ENCODE measurements at regions not wholly inside any gene's neighbourhood (a gene's known extent, or its start where the extent isn't known, plus 50 kb on each side); places are given as distances from the start of the nearest gene placed in this dataset.

DNA sequence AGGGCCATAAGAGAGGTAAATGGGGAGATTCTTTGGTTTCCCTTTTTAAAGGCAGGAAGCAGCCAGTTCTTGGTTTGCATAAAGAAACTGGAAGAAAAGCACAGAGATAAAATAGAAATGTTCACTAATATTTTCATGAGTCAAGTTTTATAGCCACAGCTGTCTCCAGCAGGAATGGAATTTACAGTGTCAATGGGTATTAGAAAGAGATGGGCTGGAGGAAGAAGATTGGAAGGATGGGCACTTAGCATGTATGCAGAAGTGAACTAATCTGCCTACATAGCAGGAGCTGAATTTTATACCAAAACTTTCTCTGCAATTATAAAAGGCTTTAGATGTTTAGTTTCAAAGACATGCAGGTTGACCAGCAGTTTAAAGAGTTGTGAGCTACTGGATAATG, 521.9 kb upstream of the GOLIM4 start:
- Histone ChIP-seq H3K9me3 (ENCODE audit: control insufficient read depth in 1 of 2, insufficient read depth in 1 of 2, low read depth in 1 of 2, low read length in 2 of 2) (no peaks in the 10 kb centered on the region), H3K9me2 (ENCODE audit: insufficient read depth) (no peaks in the 10 kb centered on the region), H3K27me3 (ENCODE audit: insufficient read depth, low read length) (peaks cover 13% of the 10 kb centered on the region; the same call in 1 of the 2 replicates), H3K4me2 (ENCODE audit: low read length) (no peak overlapping the region), H2AFZ (ENCODE audit: low read depth, low read length, poor library complexity, severe bottlenecking) (no peak overlapping the region), H3K36me3 (ENCODE audit: control insufficient read depth in 1 of 2, insufficient read depth in 2 of 2, low read length in 2 of 2) (no peaks in the 10 kb centered on the region), H3K9ac (ENCODE audit: low read length) (no peak overlapping the region), H4K20me1 (ENCODE audit: insufficient read depth) (no peaks in the 10 kb centered on the region), H3K4me1 (ENCODE audit: control insufficient read depth in 1 of 2, insufficient read depth in 2 of 2, low read length in 2 of 2) (no peaks in the 10 kb centered on the region), H3K4me3 (replicated peaks in 1 of 2; ENCODE audit: low read depth in 1 of 2, low read length in 2 of 2) (no peak overlapping the region), H3K79me2 (ENCODE audit: insufficient read depth, low read length) (no peaks in the 10 kb centered on the region), H3K27ac (ENCODE audit: low read depth, low read length) (no peak overlapping the region)
- ChIA-PET CTCF (interaction anchor here (0.9 to 1.3 kb wide), 2 partner anchors 9 to 406 kb away, joined by 3 to 4 read pairs; no protein-coding TSS in a partner anchor), RAD21 (ENCODE audit: low non-redundant PET in 1 of 2, low total read pairs in 2 of 2, uncharacterized antibody in 2 of 2, unreplicated experiment in 2 of 2) (no interaction called here), POLR2A (no interaction called here)
- no peak for ATAC-seq
- TF ChIP-seq, protein P1, sequence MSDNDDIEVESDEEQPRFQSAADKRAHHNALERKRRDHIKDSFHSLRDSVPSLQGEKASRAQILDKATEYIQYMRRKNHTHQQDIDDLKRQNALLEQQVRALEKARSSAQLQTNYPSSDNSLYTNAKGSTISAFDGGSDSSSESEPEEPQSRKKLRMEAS (IDR thresholded peaks at IDR 0.05): no peak
- TF ChIP-seq POLR2A (IDR thresholded peaks at IDR 0.05; ENCODE audit: borderline replicate concordance, extremely low read depth, insufficient read depth, insufficient read length) (no peak), SRF (IDR thresholded peaks at IDR 0.05; ENCODE audit: low read depth) (no peak), YY1 (IDR thresholded peaks at IDR 0.05; ENCODE audit: extremely low read depth, insufficient replicate concordance, low read depth, low read length) (no peak), FOSL1 (IDR thresholded peaks at IDR 0.05; ENCODE audit: low read depth) (no peak), SIN3A (IDR thresholded peaks at IDR 0.05; ENCODE audit: low read depth) (no peak), TCF7L2 (IDR thresholded peaks at IDR 0.05; ENCODE audit: borderline replicate concordance, extremely low read depth, insufficient read depth, insufficient read length) (no peak), EZH2 (IDR thresholded peaks at IDR 0.05) (no peak), CEBPB (IDR thresholded peaks at IDR 0.05; ENCODE audit: low read depth) (no peak), EGR1 (IDR thresholded peaks at IDR 0.05; ENCODE audit: low read depth) (no peak), RAD21 (IDR thresholded peaks at IDR 0.05; ENCODE audit: low read depth) (no peak), ZFX (IDR thresholded peaks at IDR 0.05) (no peak), EZH2phosphoT487 (IDR thresholded peaks at IDR 0.05; ENCODE audit: borderline replicate concordance) (no peak), ZNF274 (IDR thresholded peaks at IDR 0.05; ENCODE audit: low read depth, low read length) (no peak), SP1 (IDR thresholded peaks at IDR 0.05; ENCODE audit: low read depth) (no peak), JUND (IDR thresholded peaks at IDR 0.05) (no peak)
- TF ChIP-seq, protein P2, sequence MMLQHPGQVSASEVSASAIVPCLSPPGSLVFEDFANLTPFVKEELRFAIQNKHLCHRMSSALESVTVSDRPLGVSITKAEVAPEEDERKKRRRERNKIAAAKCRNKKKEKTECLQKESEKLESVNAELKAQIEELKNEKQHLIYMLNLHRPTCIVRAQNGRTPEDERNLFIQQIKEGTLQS (IDR thresholded peaks at IDR 0.05): no peak
- TF ChIP-seq, protein P3, sequence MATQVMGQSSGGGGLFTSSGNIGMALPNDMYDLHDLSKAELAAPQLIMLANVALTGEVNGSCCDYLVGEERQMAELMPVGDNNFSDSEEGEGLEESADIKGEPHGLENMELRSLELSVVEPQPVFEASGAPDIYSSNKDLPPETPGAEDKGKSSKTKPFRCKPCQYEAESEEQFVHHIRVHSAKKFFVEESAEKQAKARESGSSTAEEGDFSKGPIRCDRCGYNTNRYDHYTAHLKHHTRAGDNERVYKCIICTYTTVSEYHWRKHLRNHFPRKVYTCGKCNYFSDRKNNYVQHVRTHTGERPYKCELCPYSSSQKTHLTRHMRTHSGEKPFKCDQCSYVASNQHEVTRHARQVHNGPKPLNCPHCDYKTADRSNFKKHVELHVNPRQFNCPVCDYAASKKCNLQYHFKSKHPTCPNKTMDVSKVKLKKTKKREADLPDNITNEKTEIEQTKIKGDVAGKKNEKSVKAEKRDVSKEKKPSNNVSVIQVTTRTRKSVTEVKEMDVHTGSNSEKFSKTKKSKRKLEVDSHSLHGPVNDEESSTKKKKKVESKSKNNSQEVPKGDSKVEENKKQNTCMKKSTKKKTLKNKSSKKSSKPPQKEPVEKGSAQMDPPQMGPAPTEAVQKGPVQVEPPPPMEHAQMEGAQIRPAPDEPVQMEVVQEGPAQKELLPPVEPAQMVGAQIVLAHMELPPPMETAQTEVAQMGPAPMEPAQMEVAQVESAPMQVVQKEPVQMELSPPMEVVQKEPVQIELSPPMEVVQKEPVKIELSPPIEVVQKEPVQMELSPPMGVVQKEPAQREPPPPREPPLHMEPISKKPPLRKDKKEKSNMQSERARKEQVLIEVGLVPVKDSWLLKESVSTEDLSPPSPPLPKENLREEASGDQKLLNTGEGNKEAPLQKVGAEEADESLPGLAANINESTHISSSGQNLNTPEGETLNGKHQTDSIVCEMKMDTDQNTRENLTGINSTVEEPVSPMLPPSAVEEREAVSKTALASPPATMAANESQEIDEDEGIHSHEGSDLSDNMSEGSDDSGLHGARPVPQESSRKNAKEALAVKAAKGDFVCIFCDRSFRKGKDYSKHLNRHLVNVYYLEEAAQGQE (IDR thresholded peaks at IDR 0.05; ENCODE audit: low read depth): no peak
- TF ChIP-seq, protein P4, sequence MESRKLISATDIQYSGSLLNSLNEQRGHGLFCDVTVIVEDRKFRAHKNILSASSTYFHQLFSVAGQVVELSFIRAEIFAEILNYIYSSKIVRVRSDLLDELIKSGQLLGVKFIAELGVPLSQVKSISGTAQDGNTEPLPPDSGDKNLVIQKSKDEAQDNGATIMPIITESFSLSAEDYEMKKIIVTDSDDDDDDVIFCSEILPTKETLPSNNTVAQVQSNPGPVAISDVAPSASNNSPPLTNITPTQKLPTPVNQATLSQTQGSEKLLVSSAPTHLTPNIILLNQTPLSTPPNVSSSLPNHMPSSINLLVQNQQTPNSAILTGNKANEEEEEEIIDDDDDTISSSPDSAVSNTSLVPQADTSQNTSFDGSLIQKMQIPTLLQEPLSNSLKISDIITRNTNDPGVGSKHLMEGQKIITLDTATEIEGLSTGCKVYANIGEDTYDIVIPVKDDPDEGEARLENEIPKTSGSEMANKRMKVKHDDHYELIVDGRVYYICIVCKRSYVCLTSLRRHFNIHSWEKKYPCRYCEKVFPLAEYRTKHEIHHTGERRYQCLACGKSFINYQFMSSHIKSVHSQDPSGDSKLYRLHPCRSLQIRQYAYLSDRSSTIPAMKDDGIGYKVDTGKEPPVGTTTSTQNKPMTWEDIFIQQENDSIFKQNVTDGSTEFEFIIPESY (IDR thresholded peaks at IDR 0.05; ENCODE audit: extremely low read depth, insufficient replicate concordance, low read length): no peak
- no peak for DNase-seq (ENCODE audit: low read depth, low spot score)
- no TSS peak for BruUV-seq (replicated peaks)
- intact Hi-C loops (cut with micrococcal nuclease): loop anchor here (5.0 kb wide), 1 partner anchor 570 kb away; no protein-coding TSS in a partner anchor
